NOMO-1 treated with dmso at 0.1 percent for 144 hours (cell line): ENCODE measurements at regions not wholly inside any gene's neighbourhood (a gene's known extent, or its start where the extent isn't known, plus 50 kb on each side); places are given as distances from the start of the nearest gene placed in this dataset.

Experiments used
- DNase-seq: peaks from one replicate; lab custom pipeline; 2025; ENCODE audit not compliant: unreplicated experiment; lab: John Stamatoyannopoulos, UW

DNA sequence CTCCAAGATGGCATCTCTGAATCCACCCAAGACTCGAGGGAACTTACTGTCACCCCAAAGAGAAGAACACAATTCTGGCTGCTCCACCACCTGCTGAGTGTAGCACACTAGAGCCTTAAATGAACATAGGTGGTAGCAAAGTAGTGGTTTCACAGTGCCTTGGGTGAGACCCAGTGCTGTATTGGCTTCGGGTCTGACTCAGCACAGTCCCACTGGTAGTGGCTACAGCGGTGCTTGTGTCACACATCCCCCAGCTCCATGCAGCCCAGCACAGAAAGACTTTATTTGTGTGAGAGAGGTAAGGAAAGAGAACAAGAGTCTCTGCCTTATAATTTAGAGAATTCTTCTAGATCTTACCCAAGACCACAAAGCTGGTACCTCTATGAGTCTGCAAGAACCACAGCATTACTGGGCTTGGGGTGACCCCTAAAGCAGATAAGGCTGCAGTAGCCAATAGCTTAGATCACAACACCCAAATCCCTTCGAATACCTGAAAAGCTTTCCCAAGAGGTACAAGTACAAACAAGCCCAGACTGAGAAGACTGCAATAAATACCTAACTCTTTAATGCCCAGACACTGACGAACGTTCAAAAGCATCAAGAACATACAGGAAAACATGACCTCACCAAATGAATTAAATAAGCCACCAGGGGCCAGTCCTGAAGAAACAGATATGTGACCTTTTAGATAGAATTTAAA, 83.3 kb upstream of the SLC38A4 start:
- no peak for DNase-seq

GRCh38 chr12:46910830-46911229, 85.0 kb upstream of the SLC38A4 start:
- DNase-seq, result no peak

DNA sequence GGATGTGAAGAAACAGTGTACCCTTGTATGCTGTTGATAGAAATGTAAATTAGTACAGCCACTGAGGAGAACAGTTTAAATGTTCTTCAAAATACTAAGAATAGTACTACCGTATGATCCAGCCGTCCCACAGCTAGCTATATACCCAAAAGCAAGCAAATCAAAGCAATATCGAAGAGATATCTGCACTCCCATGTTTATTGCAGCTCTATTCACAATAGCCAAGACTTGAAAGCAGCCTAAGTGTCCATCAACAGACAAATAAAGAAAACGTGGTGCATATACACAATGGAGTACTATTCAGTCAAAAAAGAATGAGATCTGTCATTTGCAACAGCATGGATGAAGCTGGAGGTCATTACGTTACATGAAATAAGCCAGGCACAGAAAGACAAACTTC, 88.5 kb upstream of the SLC38A4 start:
- DNase-seq, result no peak

DNA sequence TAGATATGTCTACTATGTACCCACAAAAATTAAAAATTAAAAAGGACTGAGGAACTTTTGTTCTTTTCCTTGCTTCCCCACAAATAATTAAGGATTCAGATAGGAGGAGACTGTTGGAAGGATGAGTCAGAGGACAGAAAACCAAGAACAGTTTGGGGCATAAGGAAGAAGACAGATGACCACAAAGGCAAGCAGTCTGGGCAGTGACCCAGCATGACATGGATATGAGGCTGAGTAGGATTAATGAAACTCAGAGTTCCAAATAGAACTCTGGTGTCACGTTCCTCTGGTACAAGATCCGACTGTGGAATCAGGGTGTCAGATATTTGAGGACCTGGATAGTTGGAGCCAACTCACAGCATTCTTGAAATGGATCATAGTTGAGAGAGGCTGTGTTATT, 89.3 kb upstream of the SLC38A4 start:
- DNase-seq, result no peak

GRCh38 chr12:46915836-46916235, 90.0 kb upstream of the SLC38A4 start:
- no peak for DNase-seq

- no peak for DNase-seq
Measured at GRCh38 chr12:46916796-46917419, 91.1 kb upstream of the SLC38A4 start.

DNA sequence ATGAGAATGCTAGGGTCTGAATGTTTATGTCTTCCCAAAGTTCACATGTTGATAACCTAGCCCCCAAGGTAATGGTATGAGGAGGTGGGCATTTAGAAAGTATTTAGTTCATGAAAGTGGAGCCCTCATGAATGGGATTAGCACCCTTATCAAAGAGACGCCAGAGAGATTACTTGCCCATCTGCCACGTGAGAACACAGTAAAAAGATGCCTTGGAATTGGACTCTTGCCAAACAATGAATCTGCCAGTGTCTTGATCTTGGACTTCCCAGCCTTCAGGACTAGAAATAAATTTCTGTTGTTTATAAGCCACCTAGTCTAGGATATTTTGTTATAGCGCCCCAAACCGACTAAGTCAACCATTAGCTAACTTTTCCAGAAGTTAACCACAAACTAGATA, 92.0 kb upstream of the SLC38A4 start:
- DNase-seq, result no peak

DNA sequence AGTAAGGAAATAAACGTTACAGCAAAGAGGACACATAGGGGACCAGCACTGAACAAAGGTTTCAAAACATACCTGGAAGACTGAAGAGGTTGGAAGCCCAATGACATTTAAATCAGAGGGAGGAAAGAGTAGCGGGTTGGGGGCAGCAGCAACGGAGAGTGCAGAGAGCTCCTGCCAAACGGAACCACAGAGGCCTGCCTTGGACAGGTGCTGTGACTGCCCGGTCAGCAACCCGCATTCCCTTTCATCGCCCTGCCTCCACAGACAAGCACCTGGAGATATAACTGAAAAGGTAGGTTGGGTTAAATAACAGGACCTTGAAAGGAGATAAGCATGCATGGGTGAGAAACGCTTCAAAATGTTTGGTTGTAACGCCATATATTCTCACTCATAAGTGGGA, 92.8 kb upstream of the SLC38A4 start:
- DNase-seq, result no peak

- no peak for DNase-seq
Measured at GRCh38 chr12:46919666-46920400, 94.0 kb upstream of the SLC38A4 start.

GRCh38 chr12:46920499-46920898, 94.7 kb upstream of the SLC38A4 start:
- DNase-seq, result peak; percentile 35

DNA sequence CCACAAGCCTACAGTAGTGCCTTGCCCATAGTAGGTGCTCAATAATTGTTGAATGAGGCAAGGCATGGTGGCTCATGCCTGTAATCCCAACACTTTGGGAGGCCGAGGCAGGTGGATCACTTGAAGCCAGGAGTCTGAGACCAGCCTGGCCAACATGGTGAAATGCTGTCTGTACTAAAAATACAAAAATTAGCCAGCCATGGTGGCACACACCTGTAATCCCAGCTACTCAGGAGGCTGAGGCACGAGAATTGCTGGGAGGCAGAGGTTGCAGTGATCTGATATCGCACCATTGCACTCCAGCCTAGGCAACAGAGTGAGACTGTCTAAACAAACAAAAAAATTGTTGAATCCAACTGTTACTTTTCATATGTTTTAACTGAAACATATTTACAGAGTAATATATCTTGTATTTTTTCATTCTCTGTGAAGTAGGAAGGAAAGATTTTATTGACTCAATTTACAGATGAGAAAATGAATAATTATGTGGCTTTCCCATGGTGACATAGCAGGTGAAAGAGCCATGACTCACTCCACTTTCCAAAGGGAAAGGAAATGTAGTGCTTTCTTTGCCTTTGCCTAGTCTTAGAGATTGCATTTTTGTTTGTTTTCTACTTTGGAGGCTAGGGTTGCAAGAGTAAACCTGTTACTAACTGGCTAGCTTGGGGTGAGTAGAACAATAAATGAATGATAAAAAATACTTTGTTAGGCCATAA, 95.4 kb upstream of the SLC38A4 start:
- no peak for DNase-seq

DNA sequence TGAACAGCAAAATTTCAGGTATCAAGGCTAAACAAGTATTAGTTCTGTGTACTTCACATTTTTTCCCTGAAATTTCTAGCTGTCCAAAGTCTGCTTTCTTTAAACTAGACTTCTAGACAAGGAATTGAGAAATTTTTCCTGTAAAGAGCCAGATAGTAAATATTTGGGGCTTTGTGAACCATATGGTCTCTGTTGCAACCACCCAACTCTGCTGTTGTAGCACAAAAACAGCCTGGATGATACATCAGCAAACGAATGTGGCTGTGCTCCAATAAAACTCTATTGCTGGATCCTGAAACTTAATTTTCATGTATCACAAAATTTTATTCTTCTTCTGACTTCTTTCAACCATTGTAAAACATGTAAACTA, 96.0 kb upstream of the SLC38A4 start:
- no peak for DNase-seq

- DNase-seq, result peak; percentile 34
Measured at GRCh38 chr12:46926526-46926925, 100.7 kb upstream of the SLC38A4 start.

DNA sequence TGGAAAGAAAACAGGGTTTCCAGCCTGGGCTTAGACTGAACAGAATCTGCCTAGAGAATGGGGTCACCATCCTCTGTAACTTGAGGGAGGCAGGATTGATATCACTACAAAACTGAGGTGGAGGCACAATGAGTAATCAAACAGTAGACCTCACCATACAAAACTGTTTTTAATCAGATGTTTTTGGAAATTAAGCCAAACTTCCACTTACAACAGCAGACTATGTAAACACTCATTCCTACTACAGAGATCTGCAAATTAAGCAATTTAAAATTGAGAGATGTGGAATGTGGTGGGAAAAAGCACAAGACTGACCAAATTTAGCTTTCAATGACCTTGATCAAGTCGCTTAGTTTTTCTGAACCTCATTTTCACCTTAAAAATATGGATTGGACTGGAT, 104.3 kb upstream of the SLC38A4 start:
- no peak for DNase-seq

GRCh38 chr12:46933947-46934346, 108.2 kb upstream of the SLC38A4 start:
- DNase-seq, result peak; percentile 15

DNA sequence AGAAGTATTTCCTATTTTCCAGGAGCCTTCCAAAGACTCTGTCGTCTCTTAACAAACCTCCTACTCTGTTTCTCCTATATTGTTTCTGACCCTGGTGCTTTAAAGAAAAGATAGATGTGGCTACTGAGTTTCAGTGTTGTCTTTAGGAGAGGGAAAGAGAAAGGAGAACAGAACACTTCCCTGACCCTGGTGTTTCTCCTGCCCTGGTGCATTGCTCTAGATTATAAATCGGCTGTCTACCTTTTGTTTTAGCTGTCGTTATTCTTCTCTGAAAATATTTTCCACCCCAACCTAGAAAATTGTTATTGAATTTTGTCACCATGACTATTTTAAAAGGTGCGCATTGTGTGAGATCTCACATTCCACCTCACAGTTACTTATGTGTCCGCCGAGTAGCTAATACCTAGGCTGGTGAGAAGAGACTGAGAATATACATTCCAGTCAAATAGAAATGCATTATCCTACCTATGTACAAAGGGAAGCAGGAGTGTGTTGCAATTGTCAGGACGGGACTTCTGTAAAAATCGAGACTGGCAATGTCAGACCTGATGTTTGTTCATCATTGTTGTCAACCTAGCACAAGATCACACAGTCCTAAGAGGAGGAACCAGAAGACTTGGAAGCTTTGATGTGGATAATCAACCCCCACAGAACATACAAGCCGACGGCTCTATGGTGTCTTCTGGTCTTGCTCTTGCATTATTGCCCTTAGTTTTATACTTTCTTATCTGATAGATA, 108.7 kb upstream of the SLC38A4 start:
- DNase-seq, result no peak

- DNase-seq, result no peak
Measured at GRCh38 chr12:46935271-46935847, 109.6 kb upstream of the SLC38A4 start.

DNA sequence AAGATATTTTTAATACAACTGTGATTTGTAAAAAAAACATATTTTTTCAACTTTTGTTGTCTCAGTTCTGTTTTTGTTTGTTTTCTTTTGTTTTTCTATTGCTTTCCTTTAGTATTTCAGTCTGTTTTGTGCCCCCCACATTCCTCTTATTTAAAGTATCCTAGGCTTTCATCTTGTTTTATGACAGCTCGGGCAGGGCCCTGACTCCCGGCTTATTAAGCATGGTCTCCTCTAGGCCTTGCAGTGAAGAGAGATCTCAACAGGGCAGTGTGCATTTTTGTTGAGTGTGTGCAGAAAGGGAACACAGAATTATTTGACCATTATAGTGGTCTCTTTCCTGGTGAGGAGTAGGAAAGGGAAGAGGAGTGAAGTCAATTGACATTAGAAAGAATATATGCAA, 110.2 kb upstream of the SLC38A4 start:
- DNase-seq, result no peak

- no peak for DNase-seq
Measured at GRCh38 chr12:46938071-46938678, 112.4 kb upstream of the SLC38A4 start.

GRCh38 chr12:46941981-46942380, 116.2 kb upstream of the SLC38A4 start:
- DNase-seq, result no peak
